GM23338 (cell line): ENCODE measurements at regions not wholly inside any gene's neighbourhood (a gene's known extent, or its start where the extent isn't known, plus 50 kb on each side); places are given as distances from the start of the nearest gene placed in this dataset.

ENCODE experiments used
- ATAC-seq: fragments of 200-7000 bp; cut with Tn5 transposase; 3 replicates; pipeline ENCODE4 v1.9.1; 2020
- DNase-seq: peaks from one replicate; pipeline ENCODE4 v3.0.0-alpha.2; 2015; ENCODE audit warnings: low spot score
- H2AFZ ChIP-seq: fragments of 200-600 bp; sonication (generic); 2 replicates; pipeline ENCODE4 v1.8.0; 2016; ENCODE audit warnings: antibody characterized with exemption, mild to moderate bottlenecking, moderate library complexity
- H3F3A ChIP-seq: fragments of 200-600 bp; sonication (generic); replicated peaks from 2 replicates; pipeline ENCODE4 v1.8.0; 2017; ENCODE audit warnings: antibody characterized with exemption, mixed run types, low read depth
- H3K27ac ChIP-seq: fragments of 200-600 bp; sonication (generic); 2 replicates; pipeline ENCODE4 v1.6.1; 2016; ENCODE audit warnings: low read depth
- H3K27me3 ChIP-seq: fragments of 200-600 bp; sonication (generic); 2 replicates; pipeline ENCODE4 v1.8.0; 2016; ENCODE audit warnings: mild to moderate bottlenecking, mixed run types, moderate library complexity; ENCODE audit not compliant: insufficient read depth
- H3K36me3 ChIP-seq: fragments of 200-600 bp; sonication (generic); 2 replicates; pipeline ENCODE4 v1.8.0; 2016; ENCODE audit warnings: mild to moderate bottlenecking; ENCODE audit not compliant: insufficient read depth
- H3K4me1 ChIP-seq: fragments of 200-600 bp; sonication (generic); 2 replicates; pipeline ENCODE4 v1.8.0; 2016; ENCODE audit warnings: mild to moderate bottlenecking, moderate library complexity; ENCODE audit not compliant: insufficient read depth
- H3K4me2 ChIP-seq: fragments of 200-600 bp; sonication (generic); 2 replicates; pipeline ENCODE4 v1.7.1; 2017; ENCODE audit warnings: mixed run types
- H3K4me3 ChIP-seq: fragments of 200-600 bp; sonication (generic); 2 replicates; pipeline ENCODE4 v1.6.1; 2016; ENCODE audit warnings: mixed run types
- H3K79me2 ChIP-seq: fragments of 200-600 bp; sonication (generic); replicated peaks from 2 replicates; pipeline ENCODE4 v1.8.0; 2017; ENCODE audit warnings: mild to moderate bottlenecking; ENCODE audit not compliant: insufficient read depth
- H3K9me2 ChIP-seq: fragments of 200-600 bp; sonication (generic); 2 replicates; pipeline ENCODE4 v1.8.0; 2017; ENCODE audit not compliant: insufficient read depth
- H4K20me1 ChIP-seq: fragments of 200-600 bp; sonication (generic); replicated peaks from 2 replicates; pipeline ENCODE4 v1.8.0; 2017; ENCODE audit warnings: mild to moderate bottlenecking; ENCODE audit not compliant: insufficient read depth
- H3K27ac Mint-ChIP-seq: 2 replicates; pipeline ENCODE4 v1.8.0; 2020; ENCODE audit warnings: inconsistent platforms, mild to moderate bottlenecking, moderate library complexity, mixed read lengths
- H3K27me3 Mint-ChIP-seq: 3 replicates; pipeline ENCODE4 v1.8.0; 2022; ENCODE audit warnings: low read depth, mild to moderate bottlenecking, moderate library complexity, mixed read lengths, inconsistent platforms; ENCODE audit not compliant: insufficient read depth, poor library complexity
- H3K36me3 Mint-ChIP-seq: 3 replicates; pipeline ENCODE4 v1.8.0; 2021; ENCODE audit warnings: low read depth, mild to moderate bottlenecking, inconsistent platforms, moderate library complexity, mixed read lengths
- H3K4me1 Mint-ChIP-seq: 3 replicates; pipeline ENCODE4 v1.8.0; 2020; ENCODE audit warnings: mild to moderate bottlenecking, inconsistent platforms, mixed read lengths
- H3K4me3 Mint-ChIP-seq: 3 replicates; pipeline ENCODE4 v1.8.0; 2021; ENCODE audit warnings: moderate library complexity, mild to moderate bottlenecking, inconsistent platforms, mixed read lengths
- H3K9me3 Mint-ChIP-seq: 3 replicates; pipeline ENCODE4 v1.8.0; 2020; ENCODE audit warnings: moderate library complexity, mild to moderate bottlenecking, inconsistent platforms, mixed read lengths
- CREB1 ChIP-seq: fragments of 250-450 bp; sonication (Bioruptor Pico); IDR thresholded peaks from 2 replicates; pipeline ENCODE4 v1.5.0; 2020; ENCODE audit warnings: low read depth, mild to moderate bottlenecking, moderate library complexity
- CTCF ChIP-seq, 2 experiments: fragments of 200-600 bp in 1 of 2; sonication (generic) in 1 of 2; conservative IDR thresholded peaks; 2 replicates each; pipeline versions ENCODE4 v1.5.1 to v1.6.1; 2016 to 2017; ENCODE audit warnings: antibody characterized with exemption in 2 of 2, low read depth in 2 of 2, mild to moderate bottlenecking in 2 of 2, moderate library complexity in 1 of 2
- ETS1 ChIP-seq: IDR thresholded peaks from 2 replicates; pipeline ENCODE4 v1.6.1; 2016; ENCODE audit warnings: antibody characterized with exemption
- EZH2phosphoT487 ChIP-seq: fragments of 200-600 bp; sonication (generic); IDR thresholded peaks from one replicate; pipeline ENCODE4 v1.8.1; 2018; ENCODE audit warnings: antibody characterized with exemption; ENCODE audit not compliant: unreplicated experiment
- NANOG ChIP-seq: IDR thresholded peaks from 2 replicates; pipeline ENCODE4 v1.6.1; 2016; ENCODE audit warnings: antibody characterized with exemption, borderline replicate concordance
- POLR2AphosphoS5 ChIP-seq: IDR thresholded peaks from 2 replicates; pipeline ENCODE4 v1.6.1; 2016; ENCODE audit warnings: antibody characterized with exemption, low read depth
- STAT1 ChIP-seq: IDR thresholded peaks from one replicate; pipeline ENCODE4 v1.6.1; 2016; ENCODE audit warnings: antibody characterized with exemption; ENCODE audit not compliant: unreplicated experiment
- ZNF114 ChIP-seq: fragments of 250-450 bp; sonication (Bioruptor Pico); IDR thresholded peaks from 2 replicates; pipeline ENCODE4 v1.5.0; 2020; ENCODE audit warnings: mild to moderate bottlenecking, moderate library complexity
- ZNF462 ChIP-seq: fragments of 250-450 bp; sonication (Bioruptor Pico); IDR thresholded peaks from 2 replicates; pipeline ENCODE4 v1.5.0; 2020; ENCODE audit warnings: mild to moderate bottlenecking, moderate library complexity

GRCh38 chr1:214920337-214920736, 162.2 kb upstream of the KCNK2 start (continued):
- TF ChIP-seq ZNF462 (CRISPR knock-in tag) (no peak), EZH2phosphoT487 (no peak), ZNF114 (CRISPR knock-in tag) (no peak), CREB1 (CRISPR knock-in tag) (no peak), NANOG (no peak), CTCF (conservative IDR thresholded peaks at IDR 0.05; ENCODE audit: low read depth in 2 of 2) (no peak)

GRCh38 chr1:214923278-214923915, 159.1 kb upstream of the KCNK2 start:
- no peaks in the 10 kb centered on the region for H3K9me3 Mint-ChIP-seq
- H3K27ac Mint-ChIP-seq = no peak overlapping the region
- H3K27me3 Mint-ChIP-seq = no peaks in the 10 kb centered on the region
- TF ChIP-seq CREB1 (CRISPR knock-in tag) = no peak
- no peak for TF ChIP-seq ETS1
- no peak for TF ChIP-seq STAT1
- no peak for TF ChIP-seq POLR2AphosphoS5
- TF ChIP-seq ZNF114 (CRISPR knock-in tag) = no peak

More at GRCh38 chr1:214923278-214923915, 159.1 kb upstream of the KCNK2 start:
- H3K4me2 ChIP-seq = no peak overlapping the region
- H3K4me1 Mint-ChIP-seq = 0 out of 3 replicates have a peak, but pooled peaks cover 2% of the 10 kb centered on the region
- no peak overlapping the region for H2AFZ ChIP-seq
- no peaks in the 10 kb centered on the region for H3K4me1 ChIP-seq
- DNase-seq (no peak), ATAC-seq (no peak)
- H3K79me2 ChIP-seq = no peaks in the 10 kb centered on the region
- H3K4me3 ChIP-seq = no peak overlapping the region
- no peaks in the 10 kb centered on the region for H3F3A ChIP-seq
- H3K4me3 Mint-ChIP-seq = no peak overlapping the region
- H3K36me3 ChIP-seq = no peaks in the 10 kb centered on the region
- H3K27ac ChIP-seq = no peak overlapping the region
- no peaks in the 10 kb centered on the region for H3K9me2 ChIP-seq
- H4K20me1 ChIP-seq = no peaks in the 10 kb centered on the region
- H3K36me3 Mint-ChIP-seq = no peaks in the 10 kb centered on the region
- no peaks in the 10 kb centered on the region for H3K27me3 ChIP-seq
